ENCODE measurements at regions not wholly inside any gene's neighbourhood (a gene's known extent, or its start where the extent isn't known, plus 50 kb on each side); places are given as distances from the start of the nearest gene placed in this dataset.

DNA sequence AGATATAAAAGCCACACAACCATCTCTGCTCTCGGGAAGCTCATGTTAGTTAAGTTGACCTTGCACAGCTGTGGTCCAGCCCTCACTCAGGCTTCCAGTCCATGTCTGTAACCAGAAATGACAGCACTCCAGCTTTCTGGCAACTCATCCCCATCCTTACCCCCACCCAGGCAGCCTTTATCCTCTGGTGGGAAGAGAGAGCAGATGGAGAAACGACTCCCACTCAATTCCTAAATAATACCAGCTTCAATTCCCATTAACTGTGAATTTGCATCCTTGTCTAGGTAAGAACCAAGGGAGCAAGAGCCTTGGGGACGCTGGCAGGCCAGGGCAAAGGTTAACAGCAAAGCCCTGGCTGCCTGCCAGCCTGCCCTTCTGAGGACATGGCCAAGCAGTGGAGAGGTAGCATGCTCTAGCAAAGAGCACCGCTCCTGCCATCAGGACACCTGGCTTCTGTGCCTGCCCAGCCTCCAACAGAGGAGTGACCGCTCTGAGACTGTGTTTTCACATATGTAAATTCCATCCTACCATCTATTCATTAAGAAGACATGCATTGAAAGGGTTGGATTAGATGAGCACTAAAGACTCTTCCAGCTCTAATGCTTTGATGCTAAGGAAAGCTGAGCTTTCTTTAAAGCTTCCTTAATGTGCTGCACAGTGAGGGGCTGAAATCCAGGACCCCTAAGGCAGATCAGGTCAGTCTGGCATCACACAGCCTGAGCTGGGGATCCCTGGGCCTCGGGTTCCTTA lies 236.1 kb downstream of the GRIN2B start:
- DNase-seq = no peak

DNA sequence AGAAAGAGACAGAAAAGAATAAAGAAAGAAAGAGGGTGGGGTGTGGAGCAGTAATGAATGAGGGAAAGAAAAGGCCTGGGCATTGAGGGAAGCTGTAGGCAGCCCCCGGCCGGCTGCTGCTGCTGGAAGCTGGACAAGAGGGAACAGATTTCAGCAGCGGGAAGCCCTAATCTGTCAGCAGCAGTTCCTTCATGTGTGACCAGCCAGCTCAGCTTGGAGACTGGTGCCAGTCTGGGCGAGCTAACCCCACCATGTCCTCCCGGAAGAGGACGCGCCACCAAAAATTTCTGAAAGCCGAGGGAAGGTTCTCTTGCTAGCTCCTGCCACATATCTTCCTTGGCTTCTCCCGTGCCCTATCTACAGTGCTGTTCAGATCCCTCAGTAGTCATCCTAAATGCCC lies 236.8 kb downstream of the GRIN2B start:
- no peak for DNase-seq

DNA sequence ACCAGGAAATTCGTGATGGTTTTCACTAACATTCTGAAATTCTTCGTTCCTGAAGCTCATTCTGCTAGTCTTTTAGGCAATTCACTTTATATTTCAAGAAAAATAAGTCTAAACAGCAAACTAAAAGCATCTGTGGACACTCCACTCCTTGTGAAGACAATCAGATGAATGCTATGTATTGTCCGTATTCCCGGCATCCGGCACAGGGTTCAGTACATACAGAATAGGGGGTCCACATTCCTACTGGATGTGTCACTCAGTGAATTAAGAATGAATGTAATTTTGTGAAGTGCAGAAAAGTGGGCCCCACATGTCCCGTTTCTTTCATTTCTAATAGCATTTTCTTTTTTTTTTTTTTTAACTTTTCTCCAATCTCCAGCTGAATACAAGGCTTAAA lies 241.3 kb downstream of the GRIN2B start:
- no peak for DNase-seq

DNA sequence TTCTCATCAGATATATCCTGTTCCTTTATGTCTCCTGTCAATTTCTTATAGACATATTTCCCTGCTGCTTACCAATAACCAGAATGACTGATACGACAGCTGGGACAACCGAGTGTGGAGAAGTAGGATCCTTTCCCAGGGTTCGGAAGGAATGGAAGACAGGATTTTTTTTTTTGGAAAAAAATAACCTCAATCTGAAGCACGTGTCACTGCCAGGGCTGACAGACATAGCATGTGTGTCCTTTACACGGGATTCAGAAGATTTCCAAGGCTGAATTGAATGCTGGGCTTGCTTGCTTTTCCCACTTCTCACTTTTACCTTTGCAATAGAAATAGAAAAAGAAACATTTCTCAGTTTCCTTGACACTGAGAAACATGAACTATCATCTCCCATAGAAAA lies 245.7 kb downstream of the GRIN2B start:
- no peak for DNase-seq

DNA sequence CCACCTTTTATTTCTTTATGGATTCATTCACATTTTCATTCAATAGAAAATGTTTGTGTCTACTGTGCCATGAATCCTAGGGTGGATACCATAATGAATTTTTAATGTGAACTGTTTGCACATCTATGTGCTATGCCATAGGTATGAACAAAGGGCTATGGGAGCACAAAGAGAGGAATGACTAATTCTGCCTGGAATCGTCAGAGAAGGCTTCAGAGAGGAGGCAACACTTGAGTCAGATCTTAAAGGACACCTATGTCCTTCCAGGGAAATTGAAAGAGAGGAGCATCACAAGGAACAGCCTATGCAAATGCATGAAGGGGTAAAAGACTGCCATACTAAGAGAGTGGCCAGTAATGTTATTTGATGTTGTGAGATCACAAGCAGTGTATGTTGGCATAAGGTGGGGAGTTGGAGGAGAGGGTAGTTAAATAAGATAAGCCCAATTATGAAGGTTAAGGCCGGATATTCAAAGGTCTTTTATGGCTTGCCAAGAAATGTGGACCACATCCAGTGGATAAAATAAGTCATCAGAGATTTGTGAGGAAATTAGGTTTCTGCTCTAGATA lies 246.7 kb downstream of the GRIN2B start:
- no peak for DNase-seq

DNA sequence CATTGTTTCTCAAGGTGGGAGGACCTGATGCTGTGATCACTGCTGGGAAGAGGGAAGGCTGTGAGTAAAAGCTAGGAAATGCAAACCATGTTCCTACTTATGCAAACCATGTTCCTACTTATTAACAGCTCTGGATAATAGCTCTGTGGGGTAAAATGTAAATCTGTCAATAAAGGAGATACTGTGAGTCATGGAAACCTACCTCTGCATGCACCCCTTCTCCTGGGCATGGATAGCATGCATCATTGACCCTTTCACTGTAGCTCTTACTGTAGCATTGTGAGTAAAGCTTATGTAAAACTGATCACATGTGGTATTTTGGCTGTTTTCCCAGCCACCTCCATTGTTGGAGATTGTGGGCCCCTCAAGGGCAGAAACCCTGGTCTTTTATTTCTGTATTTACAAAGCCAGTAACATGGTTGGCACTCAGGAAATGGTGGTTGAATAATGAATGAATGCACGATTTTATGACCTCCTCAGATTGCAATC lies 253.7 kb downstream of the GRIN2B start:
- no peak for DNase-seq

DNA sequence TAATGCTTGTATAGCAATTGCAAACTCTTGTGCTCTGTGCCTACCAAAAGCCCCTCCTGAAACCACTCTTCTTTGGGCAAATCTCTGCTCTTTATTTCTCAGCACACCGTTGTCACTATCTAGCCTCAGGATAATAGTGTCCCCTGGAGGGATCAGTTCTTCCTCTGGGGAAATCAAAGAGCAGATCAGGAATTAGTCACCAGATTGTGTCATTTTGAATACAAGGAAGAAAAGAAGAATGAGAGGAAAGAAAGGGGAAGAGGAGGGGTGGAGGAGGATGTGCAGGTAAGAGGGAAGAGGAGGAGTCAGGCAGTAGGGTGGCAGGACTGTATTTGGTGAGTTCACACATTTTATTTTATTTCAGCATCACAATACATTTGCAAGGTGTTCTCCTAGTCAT lies 256.4 kb downstream of the GRIN2B start:
- DNase-seq = no peak

DNA sequence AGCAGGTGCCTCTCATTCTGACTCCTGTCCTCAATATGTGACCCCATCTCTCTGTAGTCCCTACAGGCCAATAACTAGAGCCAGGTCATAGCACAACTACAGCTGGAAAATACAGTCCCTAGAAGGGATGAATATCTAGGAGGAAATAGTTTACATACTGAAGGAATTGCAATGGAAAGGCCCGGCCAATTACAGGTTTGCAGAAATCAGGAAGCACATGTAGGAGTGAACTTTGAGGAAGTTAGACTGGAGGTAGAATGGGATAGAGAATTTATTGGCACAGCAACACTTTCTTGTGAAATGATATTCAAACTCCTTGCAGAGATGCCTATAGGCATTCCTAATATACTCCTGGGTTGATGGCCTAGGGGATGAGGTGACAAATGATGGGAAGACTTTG lies 257.3 kb downstream of the GRIN2B start:
- DNase-seq = no peak

DNA sequence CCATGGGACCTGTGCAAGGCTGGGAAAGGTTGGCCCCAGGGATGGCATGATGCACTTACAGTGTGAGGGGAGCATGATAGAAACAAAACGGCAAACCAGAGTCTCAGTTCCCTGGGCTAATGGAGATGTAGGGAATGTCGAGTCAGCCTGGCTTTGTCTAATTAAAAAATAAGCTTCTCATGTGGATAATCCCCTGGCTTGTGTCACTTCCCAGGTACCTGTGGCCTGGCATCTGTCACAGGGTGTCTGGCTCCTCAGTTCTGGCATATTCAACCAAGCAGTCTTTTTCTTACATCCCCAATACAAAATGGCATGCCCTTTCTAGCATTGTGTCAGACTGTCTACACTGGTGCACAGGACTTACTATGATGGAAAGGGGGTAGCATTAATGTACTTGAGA lies 261.4 kb downstream of the GRIN2B start:
- no peak for DNase-seq

DNA sequence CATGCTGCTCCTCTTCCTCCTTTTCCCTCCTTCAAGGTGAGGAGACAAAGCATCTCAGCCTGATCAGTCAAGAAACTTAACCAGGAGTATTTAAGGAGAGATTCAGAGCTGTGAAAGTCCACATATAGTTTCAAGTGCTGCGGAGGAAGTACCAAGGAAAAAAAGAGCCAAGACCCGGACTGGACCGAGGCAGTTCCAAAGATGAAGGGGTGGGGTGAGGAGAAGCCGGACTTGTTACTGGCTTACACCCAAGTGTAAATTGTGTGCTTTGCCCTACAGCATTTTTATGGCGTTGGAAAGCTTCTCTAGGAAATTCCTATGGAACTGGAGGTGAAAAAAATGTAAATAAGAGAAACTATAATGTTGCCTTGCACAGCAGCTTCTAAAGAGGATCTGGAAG lies 263.1 kb downstream of the GRIN2B start:
- DNase-seq = no peak

DNA sequence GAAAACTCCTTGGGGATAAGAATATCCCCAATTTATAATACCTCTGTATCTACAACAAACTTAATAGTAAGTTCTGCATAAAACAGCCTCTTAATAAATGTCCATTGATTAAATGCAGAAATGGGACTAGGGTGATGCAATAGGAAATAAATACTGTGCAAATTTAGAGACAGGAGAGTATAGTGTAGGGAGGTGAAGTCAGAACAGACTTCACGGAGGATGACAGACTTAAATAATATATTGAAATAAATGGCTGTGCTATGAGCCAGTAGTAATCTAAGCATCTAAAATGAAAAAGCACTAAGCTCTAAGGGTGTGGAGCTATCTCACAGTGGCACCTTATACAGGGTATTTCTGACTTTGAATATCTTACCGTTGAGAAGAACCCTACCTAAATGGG lies 265.3 kb downstream of the GRIN2B start:
- no peak for DNase-seq

DNA sequence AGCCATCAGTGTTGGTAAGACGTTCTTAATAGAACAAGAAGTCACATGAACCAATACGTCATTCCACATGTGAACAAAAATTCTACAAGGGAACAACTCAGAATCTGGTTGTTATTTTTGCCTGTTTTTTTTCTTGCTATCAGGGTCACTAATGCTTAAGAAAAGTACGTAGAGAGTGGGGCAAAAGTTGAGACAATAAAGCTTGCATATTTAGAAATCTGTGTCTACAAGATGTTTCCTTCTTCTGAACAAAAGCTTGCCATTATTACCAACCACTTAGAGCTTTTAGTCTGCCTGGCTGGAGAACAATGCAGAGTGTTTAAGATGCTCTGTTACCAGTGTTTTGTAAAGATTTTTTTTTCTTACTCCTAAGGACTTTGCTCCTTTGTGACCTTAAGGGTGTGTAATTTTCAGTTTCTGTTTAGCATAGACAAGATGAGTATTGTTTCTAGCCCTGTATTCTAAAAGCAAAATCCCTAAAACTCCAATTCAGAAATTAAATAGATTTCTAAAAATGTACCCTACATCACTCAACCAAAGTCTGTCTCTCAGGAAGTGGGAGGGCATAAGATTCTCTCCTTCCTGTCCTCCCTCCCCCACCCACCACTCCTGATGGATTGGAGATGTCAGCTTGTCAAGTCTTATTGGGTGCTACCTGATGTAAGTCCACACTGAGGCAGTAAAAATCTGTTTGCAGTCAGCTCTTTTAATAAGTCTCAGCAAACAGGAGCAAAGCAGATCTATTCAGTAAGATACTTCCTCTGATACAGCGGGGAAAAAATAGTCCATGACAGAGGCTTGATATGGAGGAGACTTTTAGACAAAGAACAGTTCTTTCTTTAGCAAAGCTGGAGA lies 267.6 kb downstream of the GRIN2B start:
- no peak for DNase-seq

DNA sequence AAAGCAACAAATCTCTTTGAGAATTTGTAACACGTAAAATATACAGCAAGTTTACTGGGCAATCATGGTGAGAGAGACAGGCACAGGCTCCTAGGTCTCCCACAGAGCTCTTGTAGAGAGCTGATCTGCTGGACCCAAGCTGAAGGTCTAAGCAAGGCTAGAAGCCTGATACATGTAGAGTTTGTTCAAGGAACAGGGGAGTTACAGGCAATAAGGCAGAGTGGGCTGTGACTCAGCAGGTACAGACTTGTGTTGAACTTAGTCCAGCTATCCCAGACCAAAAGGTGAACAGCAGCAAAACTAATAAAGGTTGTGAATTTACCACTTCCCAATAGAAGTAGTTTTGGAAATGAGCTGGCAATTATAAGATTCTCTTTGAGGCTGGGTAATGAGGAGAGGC lies 273.6 kb downstream of the GRIN2B start:
- no peak for DNase-seq

DNA sequence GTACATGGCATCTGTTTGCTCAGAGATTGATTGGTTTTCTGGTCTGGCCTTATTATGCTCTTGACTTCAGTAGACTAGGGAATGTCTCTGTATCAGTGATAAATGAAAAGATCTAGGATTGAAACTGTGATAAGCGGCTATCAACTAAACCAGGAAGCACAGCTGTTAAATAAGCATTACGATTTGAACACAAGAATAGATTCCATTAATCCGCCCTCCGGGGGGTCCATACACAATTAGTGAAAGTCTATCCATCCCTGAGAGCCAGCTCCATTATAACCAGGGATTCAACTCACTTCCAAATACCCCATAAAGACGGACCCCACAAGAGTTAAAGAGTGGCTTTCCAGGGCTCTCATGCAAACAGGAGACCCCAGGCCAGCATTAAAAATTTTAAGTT lies 279.0 kb downstream of the GRIN2B start:
- DNase-seq = no peak

DNA sequence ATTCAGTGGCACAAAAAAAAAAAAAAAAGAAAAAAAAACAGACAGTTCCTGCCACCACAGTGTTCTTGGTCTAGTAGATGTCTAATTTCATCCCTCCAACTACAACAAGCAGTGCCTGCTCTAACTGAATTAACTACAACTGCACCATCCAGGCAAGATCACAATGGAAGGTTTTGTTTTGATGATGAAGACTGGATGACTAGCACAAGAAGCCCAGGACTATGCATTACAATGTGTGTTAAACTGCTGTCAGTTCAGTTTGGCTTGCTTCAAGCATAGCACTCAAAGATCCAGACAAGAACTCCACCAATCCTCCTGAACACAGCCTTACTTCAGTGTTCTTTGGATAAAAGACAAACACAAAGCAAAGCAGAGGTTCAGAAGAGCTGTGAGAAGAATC lies 279.9 kb downstream of the GRIN2B start:
- DNase-seq = no peak

DNA sequence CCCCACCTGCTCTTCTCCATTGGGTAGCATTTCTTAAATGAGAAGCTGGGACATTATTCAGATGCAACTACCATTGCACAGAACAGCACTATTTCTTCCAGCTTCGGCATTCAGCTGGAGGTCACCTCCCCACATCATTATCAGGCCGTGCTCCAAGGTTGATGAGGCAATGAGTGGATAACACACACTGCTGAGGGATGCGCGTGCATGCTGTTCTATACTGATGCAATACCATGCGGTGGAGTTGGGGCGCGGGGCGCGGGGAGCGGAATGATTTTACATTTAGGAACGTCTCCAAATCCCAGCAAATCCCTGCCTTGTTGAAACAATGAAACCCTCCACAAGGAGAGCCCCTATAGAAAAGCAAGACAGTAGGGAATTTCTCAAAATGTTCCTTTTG lies 283.4 kb downstream of the GRIN2B start:
- no peak for DNase-seq

DNA sequence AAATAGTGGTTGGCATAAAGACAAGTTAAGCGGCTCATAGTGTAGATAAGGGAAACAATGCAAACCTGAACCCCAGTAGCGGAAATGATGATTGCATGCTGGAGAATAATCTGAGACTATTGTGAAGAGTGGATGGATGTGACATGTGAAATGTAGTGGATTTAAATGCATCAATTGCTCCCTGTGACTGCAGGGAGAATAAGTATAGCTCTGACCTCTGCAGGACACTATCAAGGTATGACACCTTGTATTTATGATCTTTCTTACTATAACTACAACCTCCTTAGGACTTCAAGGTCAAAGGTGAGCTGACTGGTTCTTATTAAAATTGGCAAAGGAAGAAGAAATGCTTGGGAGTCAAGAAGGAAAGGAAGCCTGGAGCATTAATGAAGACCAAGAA lies 285.6 kb downstream of the GRIN2B start:
- no peak for DNase-seq

DNA sequence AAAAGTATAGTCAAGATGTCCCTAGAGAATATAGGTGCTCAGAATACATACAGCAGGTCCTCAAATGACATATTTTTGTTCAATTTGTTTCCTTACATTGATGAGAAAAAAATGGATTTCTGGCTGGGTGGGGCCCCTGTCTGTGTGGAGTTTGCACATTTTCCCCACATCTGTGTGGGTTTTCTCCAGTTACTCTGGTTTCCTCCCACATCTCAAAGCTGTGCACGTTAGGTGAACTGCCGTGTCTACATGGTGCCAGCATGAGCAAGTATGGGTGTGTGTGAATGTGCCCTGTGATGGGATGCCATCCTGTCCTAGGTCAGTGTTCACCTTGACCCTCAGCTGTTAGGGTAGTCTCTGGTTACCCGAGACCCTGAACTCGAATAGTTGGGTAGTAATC lies 289.1 kb downstream of the GRIN2B start:
- no peak for DNase-seq

DNA sequence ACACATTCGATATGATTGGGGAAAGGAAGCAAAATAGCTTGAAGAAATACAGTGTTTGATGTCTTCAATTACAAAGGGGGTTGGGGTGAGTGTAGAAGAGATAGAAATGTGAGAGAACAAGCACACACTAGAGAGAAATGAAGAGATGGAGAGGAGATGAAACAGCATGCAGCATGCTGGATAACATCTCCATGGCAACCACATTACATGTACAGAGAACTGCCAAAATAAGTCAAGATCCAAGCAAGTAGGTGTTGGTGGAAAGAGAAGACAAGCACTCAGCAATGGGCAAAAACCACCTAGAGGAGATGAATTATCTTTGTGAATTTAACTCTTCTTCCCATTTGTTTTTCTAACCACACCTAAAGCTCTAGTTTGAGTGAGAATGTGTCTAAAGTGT lies 289.8 kb downstream of the GRIN2B start:
- DNase-seq = no peak

DNA sequence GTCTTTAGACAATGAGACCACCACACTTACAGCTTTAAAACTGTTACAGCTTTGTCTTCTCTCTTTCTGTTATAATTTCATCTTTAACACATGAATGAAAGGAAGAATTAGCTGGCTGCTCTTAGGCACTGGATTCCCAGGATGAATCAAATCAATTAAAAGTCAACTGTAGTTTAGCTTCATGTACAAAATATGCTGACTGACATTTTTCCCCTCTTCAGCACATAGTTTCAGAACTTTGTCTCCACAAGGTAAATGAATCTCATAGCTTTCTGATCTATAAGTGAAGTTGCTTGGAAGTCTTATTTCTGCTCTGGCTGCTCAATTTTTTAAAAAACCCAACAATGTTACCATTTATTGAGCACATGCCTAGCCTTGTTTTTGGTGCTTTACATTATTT lies 293.8 kb downstream of the GRIN2B start:
- DNase-seq = no peak

DNA sequence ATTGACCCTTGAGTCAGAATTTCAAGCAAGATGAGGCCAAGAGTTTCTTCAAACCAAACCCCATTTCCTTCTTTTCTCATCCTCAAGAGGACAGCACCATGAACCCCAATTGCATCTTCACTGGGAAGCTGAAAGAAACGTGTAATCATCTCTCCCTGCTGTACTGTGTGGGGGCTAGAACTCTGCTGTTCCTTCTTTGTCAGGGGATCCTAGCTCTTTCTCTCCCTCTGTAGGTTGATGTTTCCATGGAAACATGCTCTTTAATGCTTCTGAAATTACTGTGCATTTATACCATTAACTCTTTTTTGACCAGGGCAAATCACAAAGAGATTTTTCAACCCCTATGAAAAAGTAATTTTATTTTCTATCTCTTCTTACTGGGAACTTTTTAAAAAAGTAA lies 295.1 kb downstream of the GRIN2B start:
- no peak for DNase-seq

DNA sequence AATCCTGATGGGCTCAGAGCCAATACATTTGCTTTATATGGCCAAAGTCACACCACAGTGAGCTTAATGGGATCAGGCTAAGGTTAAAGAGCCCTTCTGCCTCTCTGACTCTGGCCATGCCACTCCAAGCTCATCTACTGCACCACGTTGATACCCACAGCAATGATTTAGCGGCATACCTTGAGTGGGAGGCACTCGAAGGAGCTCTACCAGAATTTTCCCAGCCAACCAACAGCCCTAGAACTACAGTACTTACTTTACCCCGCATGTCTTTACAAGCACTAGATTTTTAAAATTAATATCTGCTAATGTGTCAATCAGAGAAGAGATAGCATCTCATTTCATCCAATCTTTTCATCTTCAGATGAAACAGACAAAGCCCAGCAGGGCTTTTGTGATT lies 300.5 kb downstream of the GRIN2B start:
- no peak for DNase-seq

DNA sequence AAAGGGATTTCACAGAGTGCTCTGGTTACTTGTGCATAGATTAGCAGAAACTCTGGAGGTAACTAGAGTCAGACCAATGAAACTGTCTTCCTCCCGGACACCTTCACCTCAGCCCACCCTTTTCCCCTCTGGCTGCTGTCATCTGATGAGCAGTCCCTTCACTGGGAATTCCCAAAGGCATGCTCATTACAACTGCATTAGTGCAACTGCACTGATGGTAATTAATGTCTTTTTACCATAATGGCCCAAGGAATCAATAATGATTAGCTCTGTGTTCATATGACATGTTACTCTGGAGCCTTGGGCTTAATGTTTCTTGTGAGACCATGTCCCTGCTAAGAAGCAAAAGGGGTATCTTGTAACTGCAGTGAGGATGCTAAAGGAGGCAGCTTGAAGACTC lies 304.5 kb downstream of the GRIN2B start:
- DNase-seq = no peak

DNA sequence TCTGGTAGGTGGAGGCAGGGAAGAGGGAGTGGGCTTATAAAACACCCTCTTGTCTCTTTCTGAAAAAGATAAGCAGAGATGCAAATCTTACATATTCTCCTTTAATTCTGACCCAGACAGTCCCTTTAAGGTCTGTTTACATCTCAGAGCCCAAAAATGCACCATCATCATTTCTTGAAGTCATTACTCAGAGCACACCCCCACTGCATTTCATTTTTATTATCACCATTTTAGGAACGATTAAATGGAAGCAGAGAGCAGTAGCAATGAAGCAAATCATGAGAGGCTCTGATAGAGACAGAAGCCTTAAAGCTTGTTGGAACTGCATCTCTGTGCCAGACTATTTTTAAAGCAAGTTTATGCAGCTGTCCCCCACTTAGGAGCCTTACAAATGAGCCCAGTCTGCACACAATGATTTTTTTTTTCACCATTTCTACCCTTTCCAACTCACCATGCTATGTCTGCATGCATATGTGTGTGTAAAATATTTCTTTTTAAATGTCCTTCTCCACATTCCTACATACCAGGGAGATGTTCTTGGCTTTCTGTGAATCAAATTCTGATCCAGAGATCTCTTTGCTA lies 311.0 kb downstream of the GRIN2B start:
- DNase-seq = no peak
